IMR-90 (cell line): ENCODE measurements at regions not wholly inside any gene's neighbourhood (a gene's known extent, or its start where the extent isn't known, plus 50 kb on each side); places are given as distances from the start of the nearest gene placed in this dataset.

ENCODE experiments used
- ATAC-seq: fragments of 200-7000 bp; cut with Tn5 transposase; 2 replicates; pipeline ENCODE4 v1.9.1; 2020; ENCODE audit warnings: low read depth, mild to moderate bottlenecking, moderate library complexity
- BruUV-seq: library from RNA; stranded (reverse); fragments of 400-500 nt; replicated peaks from 2 replicates; lab custom pipeline; 2021; lab: Mats Ljungman, UMichigan
- CTCF ChIA-PET: fragments of 300-600 bp; formaldehyde crosslinking; extraction: SDS; loops from one replicate; lab custom pipeline; 2021; ENCODE audit warnings: antibody characterized with exemption; lab: Yijun Ruan, JAX
- POLR2A ChIA-PET: fragments of 300-600 bp; sonication (Branson Sonifier 250); formaldehyde crosslinking; loops from one replicate; lab custom pipeline; 2022; ENCODE audit warnings: antibody characterized with exemption; ENCODE audit not compliant: unreplicated experiment; lab: Charles Lee
- DNase-seq: peaks from one replicate; pipeline ENCODE4 v3.0.0; 2013
- H2AFZ ChIP-seq: replicated peaks from 2 replicates; pipeline ENCODE3; 2013; ENCODE audit warnings: low read length, mild to moderate bottlenecking; ENCODE audit not compliant: poor library complexity
- H2AK5ac ChIP-seq: 2 replicates; pipeline ENCODE4 v1.6.1; 2013; ENCODE audit warnings: low read depth, low read length, inconsistent platforms
- H2AK9ac ChIP-seq: replicated peaks from 2 replicates; pipeline ENCODE3; 2013; ENCODE audit warnings: mild to moderate bottlenecking, low read depth, low read length, moderate library complexity; ENCODE audit not compliant: poor library complexity
- H2BK120ac ChIP-seq: 2 replicates; pipeline ENCODE4 v1.6.1; 2013; ENCODE audit warnings: low read depth, low read length, inconsistent platforms
- H2BK15ac ChIP-seq: 3 replicates; pipeline ENCODE4 v1.6.1; 2013; ENCODE audit warnings: low read depth, low read length, inconsistent platforms
- H2BK20ac ChIP-seq: 2 replicates; pipeline ENCODE4 v1.6.1; 2013; ENCODE audit warnings: low read depth, mild to moderate bottlenecking, inconsistent platforms, low read length, moderate library complexity
- H2BK5ac ChIP-seq: 2 replicates; pipeline ENCODE4 v1.6.1; 2013; ENCODE audit warnings: mild to moderate bottlenecking, low read depth, low read length, inconsistent platforms; ENCODE audit not compliant: poor library complexity, severe bottlenecking
- H3K14ac ChIP-seq: replicated peaks from 2 replicates; pipeline ENCODE4 v1.6.1; 2013; ENCODE audit warnings: low read depth, low read length, inconsistent platforms
- H3K18ac ChIP-seq: 2 replicates; pipeline ENCODE4 v1.6.1; 2013; ENCODE audit warnings: low read depth, low read length, control low read depth
- H3K23ac ChIP-seq: 2 replicates; pipeline ENCODE4 v1.6.1; 2013; ENCODE audit warnings: low read depth, low read length, inconsistent platforms
- H3K27ac ChIP-seq: 2 replicates; pipeline ENCODE4 v1.5.1; 2013; ENCODE audit warnings: mild to moderate bottlenecking, control low read depth, low read length; ENCODE audit not compliant: insufficient read depth
- H3K27me3 ChIP-seq: 2 replicates; pipeline ENCODE4 v1.6.1; 2013; ENCODE audit warnings: low read length; ENCODE audit not compliant: control insufficient read depth, insufficient read depth
- H3K36me3 ChIP-seq: 2 replicates; pipeline ENCODE4 v1.6.1; 2013; ENCODE audit warnings: low read length, mixed read lengths; ENCODE audit not compliant: control insufficient read depth, insufficient read depth
- H3K4ac ChIP-seq: 2 replicates; pipeline ENCODE4 v1.6.1; 2013; ENCODE audit warnings: low read depth, low read length, inconsistent platforms
- H3K4me1 ChIP-seq: 2 replicates; pipeline ENCODE4 v1.6.1; 2013; ENCODE audit warnings: low read length, mixed read lengths; ENCODE audit not compliant: control insufficient read depth, insufficient read depth
- H3K4me2 ChIP-seq: 2 replicates; pipeline ENCODE4 v1.6.1; 2013; ENCODE audit warnings: low read depth, mild to moderate bottlenecking, control low read depth, low read length, moderate library complexity
- H3K4me3 ChIP-seq: 2 replicates; pipeline ENCODE4 v1.5.1; 2013; ENCODE audit warnings: low read depth, mild to moderate bottlenecking, control low read depth, low read length, moderate library complexity; ENCODE audit not compliant: insufficient read depth
- H3K56ac ChIP-seq: 2 replicates; pipeline ENCODE4 v1.6.1; 2013; ENCODE audit warnings: low read length, inconsistent platforms; ENCODE audit not compliant: insufficient read depth; ENCODE audit errors: extremely low read depth
- H3K79me1 ChIP-seq, 2 experiments: 2 replicates each; pipeline ENCODE4 v1.6.1; 2013; ENCODE audit warnings: low read length in 2 of 2, inconsistent platforms in 1 of 2, low read depth in 1 of 2
- H3K9ac ChIP-seq: 2 replicates; pipeline ENCODE4 v1.6.1; 2013; ENCODE audit warnings: low read depth, low read length, control low read depth
- H3K9me1 ChIP-seq: 2 replicates; pipeline ENCODE4 v1.6.1; 2013; ENCODE audit warnings: low read length, inconsistent platforms; ENCODE audit not compliant: insufficient read depth
- H3K9me3 ChIP-seq: 2 replicates; pipeline ENCODE4 v1.6.1; 2013; ENCODE audit warnings: low read length; ENCODE audit not compliant: control insufficient read depth, insufficient read depth
- H4K20me1 ChIP-seq: 2 replicates; pipeline ENCODE4 v1.6.1; 2013; ENCODE audit warnings: low read length, inconsistent platforms; ENCODE audit not compliant: insufficient read depth
- H4K5ac ChIP-seq: 2 replicates; pipeline ENCODE4 v1.6.1; 2013; ENCODE audit warnings: mild to moderate bottlenecking, low read depth, low read length, control low read depth
- H4K8ac ChIP-seq, 2 experiments: 2 replicates each; pipeline ENCODE4 v1.6.1; 2013; ENCODE audit warnings: low read depth in 2 of 2, low read length in 2 of 2, control low read depth in 1 of 2, inconsistent platforms in 1 of 2
- H4K91ac ChIP-seq: 2 replicates; pipeline ENCODE4 v1.6.1; 2013; ENCODE audit warnings: low read depth, low read length, inconsistent platforms; ENCODE audit not compliant: insufficient read depth
- CEBPB ChIP-seq: IDR thresholded peaks from 2 replicates; pipeline ENCODE4 v1.6.1; 2012; ENCODE audit warnings: low read depth, low read length, improper control_type of control experiment
- CHD1 ChIP-seq: IDR thresholded peaks from 2 replicates; pipeline ENCODE4 v1.6.1; 2012; ENCODE audit warnings: low read depth, low read length, improper control_type of control experiment
- ELK1 ChIP-seq: fragments of 150-350 bp; IDR thresholded peaks from 2 replicates; pipeline ENCODE4 v1.6.1; 2016; ENCODE audit warnings: low read depth, mild to moderate bottlenecking, low read length, moderate library complexity, borderline replicate concordance
- MAFK ChIP-seq: IDR thresholded peaks from 2 replicates; pipeline ENCODE4 v1.6.1; 2012; ENCODE audit warnings: low read depth, low read length, improper control_type of control experiment
- MAZ ChIP-seq: IDR thresholded peaks from 2 replicates; pipeline ENCODE4 v1.6.1; 2012; ENCODE audit warnings: low read depth, mild to moderate bottlenecking, low read length, improper control_type of control experiment, moderate library complexity, borderline replicate concordance
- MXI1 ChIP-seq: IDR thresholded peaks from 2 replicates; pipeline ENCODE4 v1.6.1; 2012; ENCODE audit warnings: low read depth, mild to moderate bottlenecking, low read length, moderate library complexity, borderline replicate concordance
- RCOR1 ChIP-seq: IDR thresholded peaks from 2 replicates; pipeline ENCODE4 v1.6.1; 2012; ENCODE audit warnings: mild to moderate bottlenecking, low read length, improper control_type of control experiment; ENCODE audit not compliant: insufficient replicate concordance
- SMC3 ChIP-seq: fragments of 150-350 bp; IDR thresholded peaks from 2 replicates; pipeline ENCODE4 v1.6.1; 2016; ENCODE audit warnings: low read depth, mild to moderate bottlenecking, antibody characterized with exemption, low read length, moderate library complexity
- USF2 ChIP-seq: fragments of 150-350 bp; IDR thresholded peaks from 2 replicates; pipeline ENCODE4 v1.6.1; 2017; ENCODE audit warnings: mild to moderate bottlenecking, antibody characterized with exemption, low read length, low read depth
- WGBS, 2 experiments: methylation state at CpG; one replicate each; pipeline versions ENCODE4 v1.1.5 to v1.1.7; 2013; ENCODE audit warnings: missing lambda C conversion rate in 2 of 2; ENCODE audit not compliant: insufficient read length in 1 of 2; ENCODE audit errors: extremely low coverage in 2 of 2; 5-methylcytosine and 5-hydroxymethylcytosine counted together
- dilution Hi-C: fragments of 300-500 bp; cut with HindIII; formaldehyde crosslinking; loops from one replicate; pipeline ENCODE4 v1.14.3; 2018; ENCODE audit warnings: low sequenced_read_pairs; ENCODE audit not compliant: unreplicated experiment
- in situ Hi-C: fragments of 300-500 bp; cut with MboI; formaldehyde crosslinking; loops from 3 replicates; pipeline ENCODE4 v1.14.3; 2019; ENCODE audit warnings: low sequenced_read_pairs, inconsistent platforms, mixed read lengths
- intact Hi-C: fragments of 100-400 bp; cut with micrococcal nuclease; formaldehyde crosslinking; loops from 2 replicates; pipeline ENCODE4 v1.10.0; 2022

GRCh38 chr9:91037511-91038482 is 236.2 kb downstream of the SYK start (continued):
- peak; percentile 53; the same call in 1 of the 2 replicates for TF ChIP-seq MXI1
- no peak for TF ChIP-seq CHD1
- TF ChIP-seq SMC3: peak; percentile 34

- peak overlapping the region; percentile 96 for H3K27ac ChIP-seq
- TF ChIP-seq RCOR1: no peak
- TF ChIP-seq ELK1: no peak
- no peak for TF ChIP-seq MAFK
- TF ChIP-seq USF2: no peak
- no peak for TF ChIP-seq CEBPB
- TF ChIP-seq CHD1: no peak
- no peak for TF ChIP-seq MAZ
These were observed 237.0 kb downstream of the SYK start for GRCh38 chr9:91038483-91039124.

More at GRCh38 chr9:91038483-91039124, 237.0 kb downstream of the SYK start:
- peak overlapping the region; percentile 97 for H4K91ac ChIP-seq
- peak overlapping the region; percentile 54 for H3K9ac ChIP-seq
- DNase-seq (no peak), ATAC-seq (no peak)
- peak overlapping the region; percentile 75 for H2AK9ac ChIP-seq
- H3K79me1 ChIP-seq: peaks cover 0 to 17% of the 10 kb centered on the region in 2 experiments; a peak in 3 of 4 replicates
- no peak overlapping the region for H3K4me3 ChIP-seq
- H4K20me1 ChIP-seq: no peaks in the 10 kb centered on the region
- dilution Hi-C loops (no loop called here), intact Hi-C loops (loop anchor here (5.0 kb wide), 2 partner anchors 79 to 124 kb away; no protein-coding TSS in a partner anchor), in situ Hi-C loops (no loop called here)
- peak overlapping the region; percentile 95 for H2BK120ac ChIP-seq
- H3K4me2 ChIP-seq: peak overlapping the region; percentile 57
- H3K18ac ChIP-seq: peak overlapping the region; percentile 97
- peak overlapping the region; percentile 95 for H3K14ac ChIP-seq
- peak overlapping the region; percentile 94 for H2BK5ac ChIP-seq
- ChIA-PET CTCF (interaction anchor here (1.7 kb wide), 1 partner anchor 51 kb away, joined by 4 read pairs; no protein-coding TSS in a partner anchor), POLR2A (no interaction called here)
- peak overlapping the region; percentile 92 for H3K23ac ChIP-seq
- H3K4me1 ChIP-seq: peaks cover 26% of the 10 kb centered on the region
- peak overlapping the region; percentile 73 for H2BK15ac ChIP-seq
- H3K56ac ChIP-seq: peak overlapping the region; percentile 62
- H3K27me3 ChIP-seq: no peaks in the 10 kb centered on the region
- H4K8ac ChIP-seq: peak overlapping the region; percentile 76 to 90
- 83% methylated on average over 6 of the region's 10 CpGs; no CpG with 5 or more reads in 1 of the 2 experiments for WGBS, 2 experiments
- peak overlapping the region; percentile 98 for H3K4ac ChIP-seq
- peak overlapping the region; percentile 97 for H4K5ac ChIP-seq
- no TSS peak for BruUV-seq
- H3K9me1 ChIP-seq: peaks cover 25% of the 10 kb centered on the region
- H3K9me3 ChIP-seq: no peaks in the 10 kb centered on the region
- peak overlapping the region; percentile 98 for H2BK20ac ChIP-seq
- H2AK5ac ChIP-seq: peak overlapping the region; percentile 100
- peak overlapping the region; percentile 76 for H2AFZ ChIP-seq
- no peaks in the 10 kb centered on the region for H3K36me3 ChIP-seq
